NCI-H524 (cell line): ENCODE measurements at regions not wholly inside any gene's neighbourhood (a gene's known extent, or its start where the extent isn't known, plus 50 kb on each side); places are given as distances from the start of the nearest gene placed in this dataset.
"Not testable (repeated sequence)": the region's sequence is repeated elsewhere in the genome, so short reads cannot be mapped to it uniquely, and the experiment has no call there.

Experiments used
- DNase-seq, 2 experiments: peaks; one replicate each; lab custom pipeline; 2025; lab: John Stamatoyannopoulos, UW

DNA sequence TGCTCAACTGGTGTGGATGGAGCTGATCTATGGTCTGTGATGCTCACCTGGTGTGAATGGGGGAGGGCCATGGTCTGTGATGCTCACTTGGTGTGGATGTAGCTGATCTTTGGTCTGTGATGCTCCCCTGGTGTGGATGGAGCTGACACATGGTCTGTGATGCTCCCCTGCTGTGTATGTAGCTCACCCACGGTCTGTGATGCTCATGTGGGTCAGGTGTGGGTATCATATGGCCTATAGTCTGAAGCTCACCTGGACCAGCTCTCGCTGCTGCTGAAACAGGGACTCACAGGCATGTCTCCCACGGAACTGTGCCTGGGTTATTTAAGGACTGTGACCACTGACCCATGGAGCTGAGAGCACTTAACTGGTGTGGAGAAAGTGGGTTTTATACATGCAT is 109.7 kb downstream of the CRLF2 start:
- no peak for DNase-seq

- DNase-seq = not testable (repeated sequence)
Observed at GRCh38 chrX:1102221-1102620, 110.2 kb downstream of the CRLF2 start.

DNA sequence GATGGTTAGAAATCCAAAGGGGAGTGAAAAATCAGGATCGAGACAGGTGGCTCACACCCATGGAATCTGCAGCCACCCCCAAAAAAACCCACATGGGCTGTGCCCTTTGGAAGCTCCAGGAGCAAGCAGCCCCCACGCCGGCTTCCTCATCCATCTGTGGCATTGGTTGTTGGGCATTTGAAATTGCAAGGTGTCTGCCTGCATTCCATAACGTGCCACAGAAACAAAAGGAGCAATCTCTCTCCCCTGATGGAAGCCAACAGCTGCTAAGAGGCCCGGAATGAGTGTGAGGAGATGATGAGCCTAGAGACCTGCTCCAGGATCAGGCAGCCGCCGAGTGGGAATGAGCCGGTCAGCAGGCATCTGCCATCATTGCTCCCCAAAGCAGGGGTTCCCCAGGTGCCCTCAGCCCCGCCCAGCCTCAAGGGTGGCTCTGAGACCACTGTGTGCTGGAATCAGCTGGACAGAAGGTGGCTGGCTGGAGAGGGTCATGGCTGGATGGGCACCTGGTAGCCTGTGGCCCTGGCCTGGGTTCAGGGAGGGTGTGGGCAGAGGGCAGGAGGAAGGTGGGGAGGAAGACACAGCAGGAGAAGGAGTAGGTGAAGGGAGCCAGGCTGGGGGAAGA is 113.2 kb downstream of the CRLF2 start:
- no peak for DNase-seq

DNA sequence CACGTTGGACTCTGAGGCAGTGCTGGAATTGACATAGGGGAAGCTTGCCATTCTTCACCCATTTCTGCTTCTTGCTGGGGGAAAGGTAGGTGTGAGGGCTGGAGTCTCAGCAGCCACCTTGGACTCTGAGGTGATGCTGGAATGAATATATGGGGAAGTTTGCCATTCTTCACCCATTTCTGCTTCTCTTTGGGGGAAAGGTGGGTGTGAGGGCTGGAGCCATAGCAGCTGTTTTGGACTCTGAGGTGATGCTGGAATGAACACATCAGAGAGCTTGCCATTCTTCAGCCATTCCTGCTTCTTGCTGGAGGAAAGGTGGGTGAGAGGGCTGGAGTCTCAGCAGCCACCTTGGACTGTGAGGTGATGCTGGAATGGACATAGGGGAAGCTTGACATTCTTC is 115.1 kb downstream of the CRLF2 start:
- DNase-seq = no peak

DNA sequence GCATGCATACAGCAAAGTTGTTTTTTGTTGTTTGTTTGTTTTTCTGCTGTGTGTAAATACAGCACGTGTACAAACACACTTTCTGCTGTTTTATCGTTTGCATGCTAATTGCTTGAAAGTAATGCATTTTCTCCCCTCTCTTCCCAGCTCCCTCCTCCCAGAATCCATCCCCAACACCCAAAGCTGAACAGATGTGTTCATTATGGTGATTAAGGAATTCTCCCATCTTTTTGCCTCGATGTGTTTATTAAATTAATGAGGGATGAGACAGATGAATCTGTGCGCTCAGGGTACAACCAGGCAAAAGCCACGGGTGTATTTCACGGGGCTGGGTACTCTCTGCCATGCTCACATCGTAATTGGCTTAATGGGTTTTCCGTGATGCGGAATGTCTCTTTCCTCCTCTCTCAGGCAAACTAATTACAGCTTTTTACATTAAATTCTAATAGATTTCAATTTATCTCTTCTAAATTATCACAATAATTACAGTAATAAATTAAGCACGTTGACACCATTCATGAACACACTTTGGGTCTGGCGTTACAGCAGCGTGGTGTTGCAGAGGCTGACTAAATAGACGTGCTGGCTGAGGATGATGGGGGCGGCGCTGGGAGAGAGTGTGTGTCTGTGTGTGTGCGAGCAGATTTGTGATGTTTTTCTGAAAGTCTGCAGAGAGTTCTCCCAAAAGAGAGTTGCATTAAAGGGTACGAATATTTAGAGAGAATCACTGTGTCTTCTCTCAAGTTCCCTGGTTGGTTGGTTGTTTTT is 117.7 kb downstream of the CRLF2 start:
- DNase-seq = no peak

DNA sequence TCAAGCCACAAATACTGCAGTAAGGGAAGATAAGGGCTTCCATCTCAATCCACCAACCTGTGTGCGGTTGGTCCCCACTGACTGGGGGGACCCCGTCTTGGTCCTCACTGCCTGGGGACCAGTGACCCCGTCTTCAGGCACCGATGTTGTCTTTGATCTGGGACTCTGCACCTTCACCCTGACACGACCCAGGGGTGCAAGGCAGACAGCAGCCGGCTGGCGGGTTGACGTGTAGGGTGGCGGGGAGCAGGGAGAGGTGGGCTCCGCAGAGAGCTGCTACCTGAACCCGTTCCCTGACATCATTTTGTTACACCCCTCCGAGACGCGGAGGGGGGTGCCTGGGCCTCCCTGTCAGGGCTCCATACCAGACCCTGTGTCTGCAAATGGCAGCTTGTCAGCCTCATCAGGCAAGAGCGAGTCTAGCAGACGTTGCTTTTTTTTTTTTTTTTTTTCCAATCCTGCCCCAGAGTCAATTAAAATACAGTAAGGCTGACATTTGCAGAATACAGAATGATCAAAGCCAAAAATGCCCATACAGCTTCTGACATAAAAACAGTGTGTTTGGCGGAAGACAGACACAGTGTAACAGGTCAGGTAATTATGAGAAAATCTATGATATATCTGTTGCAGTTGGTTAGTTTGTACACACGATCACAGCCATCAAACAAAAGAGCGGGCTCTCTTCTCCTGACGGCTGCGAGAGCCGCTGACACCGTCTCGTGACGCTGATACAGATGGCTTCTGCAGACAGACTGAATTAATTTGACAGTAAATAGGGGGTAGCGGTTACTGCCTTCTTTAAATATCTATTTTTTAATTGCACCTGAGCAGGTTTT is 118.6 kb downstream of the CRLF2 start:
- DNase-seq = no peak

DNA sequence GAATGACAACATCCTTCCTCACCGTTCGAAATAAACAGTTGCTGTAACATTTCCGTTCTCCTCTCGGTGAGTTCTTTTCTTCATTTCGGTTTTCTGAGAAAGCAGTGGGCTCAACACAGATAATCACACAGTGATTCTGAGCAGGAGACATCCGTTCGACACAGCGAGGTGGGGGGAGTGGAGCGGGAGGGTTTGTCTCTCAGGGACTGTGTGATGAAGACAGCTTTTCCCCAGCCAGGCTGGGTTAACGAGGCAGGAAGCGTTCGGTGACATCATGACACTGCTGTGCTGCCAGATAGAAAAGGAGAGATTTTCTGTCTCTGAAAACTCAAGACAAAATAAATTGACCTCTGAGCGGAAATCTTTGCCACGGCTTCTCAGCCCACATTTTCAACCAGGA is 119.3 kb downstream of the CRLF2 start:
- DNase-seq = no peak

- no peak for DNase-seq
Observed at GRCh38 chrX:1086444-1087409, 125.7 kb downstream of the CRLF2 start.

DNA sequence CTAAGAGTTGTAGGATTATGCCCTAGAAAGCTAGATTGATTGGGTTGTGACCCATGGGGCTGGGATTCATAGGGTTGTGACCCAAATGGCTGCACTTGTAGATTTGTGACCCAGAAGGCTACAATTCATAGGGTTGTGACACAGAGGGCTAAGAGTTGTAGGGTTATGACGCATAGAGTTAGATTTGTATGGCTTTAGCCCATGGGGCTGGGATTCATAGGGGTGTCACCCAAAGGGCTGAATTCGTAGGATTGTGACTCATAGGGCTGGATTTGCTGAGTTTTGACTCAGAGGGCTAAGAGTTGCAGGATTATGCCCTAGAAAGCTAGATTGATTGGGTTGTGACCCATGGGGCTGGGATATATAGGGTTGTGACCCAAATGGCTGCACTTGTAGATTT is 126.6 kb downstream of the CRLF2 start:
- not testable (repeated sequence) for DNase-seq

DNA sequence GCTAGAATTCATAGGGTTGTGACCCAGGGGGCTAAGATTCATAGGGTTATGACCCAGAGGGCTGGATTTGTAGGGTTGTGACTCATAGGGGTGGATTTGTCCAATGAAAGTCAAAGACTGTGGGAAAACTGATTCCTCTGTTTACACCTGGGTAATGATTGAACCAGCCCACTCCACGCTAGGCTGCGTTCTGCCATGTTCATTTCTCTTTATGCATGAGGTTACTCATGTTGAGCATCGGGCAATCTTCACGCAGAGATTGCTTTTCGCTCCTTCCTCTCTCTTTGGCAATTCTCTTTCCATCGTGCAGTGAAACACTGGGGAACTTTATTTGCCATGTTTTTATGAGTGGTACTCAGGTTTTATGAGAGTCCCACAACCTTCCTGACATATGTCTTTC is 127.8 kb downstream of the CRLF2 start:
- no peak for DNase-seq

- no peak for DNase-seq
Observed at GRCh38 chrX:1076871-1077651, 135.4 kb downstream of the CRLF2 start.

DNA sequence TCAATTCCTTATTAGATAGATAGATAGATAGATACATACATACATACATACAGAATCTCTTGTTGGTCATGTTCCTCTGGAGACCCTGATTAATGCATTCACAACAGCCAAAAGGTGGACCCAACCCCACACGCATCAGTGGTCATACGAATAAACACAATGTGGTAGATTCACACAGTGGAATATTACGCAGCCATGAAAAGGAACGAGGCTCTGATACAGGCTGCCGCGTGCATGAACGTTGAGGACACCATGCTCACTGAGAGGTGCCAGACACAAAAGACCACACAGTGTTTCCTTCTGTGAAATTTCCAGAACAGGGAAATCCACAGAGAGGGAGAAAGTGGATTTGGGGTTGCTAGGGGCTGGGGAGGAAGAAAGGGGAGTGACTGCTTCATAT is 136.7 kb downstream of the CRLF2 start:
- DNase-seq = no peak

- DNase-seq = no peak
Observed at GRCh38 chrX:1075156-1075555, 137.3 kb downstream of the CRLF2 start.

DNA sequence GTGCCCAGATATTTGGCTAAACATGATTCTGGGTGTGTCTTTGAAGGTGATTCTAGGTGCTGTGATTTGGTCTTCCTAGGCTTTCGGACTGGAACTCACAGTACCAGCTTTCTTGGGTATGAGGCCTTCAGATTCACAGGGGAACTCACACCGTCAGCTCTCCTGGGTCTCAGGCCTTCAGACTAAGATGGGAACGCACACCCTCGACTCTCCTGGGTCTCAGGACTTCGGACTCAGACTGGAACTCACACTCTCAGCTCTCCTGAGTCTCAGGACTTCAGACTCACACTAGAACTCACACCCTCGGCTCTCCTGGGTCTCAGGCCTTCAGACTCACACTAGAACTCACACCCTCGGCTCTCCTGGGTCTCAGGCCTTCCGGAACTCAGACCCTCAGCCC is 137.7 kb downstream of the CRLF2 start:
- DNase-seq = no peak

DNA sequence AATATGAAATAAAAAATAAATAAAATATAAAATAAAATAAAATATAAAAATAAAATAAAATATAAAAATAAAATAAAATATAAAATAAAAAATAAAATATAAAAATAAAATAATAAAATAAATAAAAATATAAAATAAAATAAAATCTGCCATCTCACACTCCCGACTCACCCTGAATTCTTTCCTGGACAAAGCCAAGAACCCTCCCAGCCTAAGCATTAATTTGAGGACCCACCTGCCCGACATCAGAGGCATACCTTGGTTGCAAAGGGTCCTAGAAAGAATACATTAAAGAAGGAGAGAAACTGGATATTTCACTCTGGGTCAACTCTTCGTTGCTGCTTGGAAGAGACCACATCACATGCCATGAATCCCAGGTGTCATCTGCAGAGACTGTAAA is 138.3 kb downstream of the CRLF2 start:
- DNase-seq = no peak

GRCh38 chrX:1072637-1073377 is 139.6 kb downstream of the CRLF2 start:
- DNase-seq = no peak

GRCh38 chrX:1071351-1071750 is 141.1 kb downstream of the CRLF2 start:
- no peak for DNase-seq

- DNase-seq = no peak
Observed at GRCh38 chrX:1062351-1062750, 150.1 kb downstream of the CRLF2 start.

DNA sequence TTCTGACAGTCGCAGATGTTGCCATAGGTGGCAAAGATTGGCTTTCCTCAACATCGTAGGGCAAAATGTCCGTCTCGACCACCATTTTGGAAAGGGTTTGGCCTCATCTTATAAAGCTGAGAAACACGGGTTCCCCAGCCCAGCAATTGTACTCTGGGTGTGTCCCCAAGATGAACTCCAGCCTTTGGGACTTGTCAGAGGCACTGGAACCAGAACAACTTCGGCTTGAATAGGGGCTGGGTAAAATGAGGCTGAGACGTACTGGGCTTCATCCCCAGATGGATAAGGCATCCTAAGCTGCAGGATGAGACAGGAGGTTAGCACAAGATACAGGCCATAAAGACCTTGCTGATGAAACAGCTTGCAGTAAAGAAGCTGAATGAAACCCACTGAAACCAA is 151.9 kb downstream of the CRLF2 start:
- no peak for DNase-seq
